Activated gamma-delta T cell treated with Interleukin-2 at 50 U/mL for 16 hours (primary cell): ENCODE measurements at regions not wholly inside any gene's neighbourhood (a gene's known extent, or its start where the extent isn't known, plus 50 kb on each side); places are given as distances from the start of the nearest gene placed in this dataset.
"Not testable (repeated sequence)": the region's sequence is repeated elsewhere in the genome, so short reads cannot be mapped to it uniquely, and the experiment has no call there.

Source experiments
- DNase-seq: peaks from one replicate; pipeline ENCODE4 v3.0.0-alpha.2; 2020

DNA sequence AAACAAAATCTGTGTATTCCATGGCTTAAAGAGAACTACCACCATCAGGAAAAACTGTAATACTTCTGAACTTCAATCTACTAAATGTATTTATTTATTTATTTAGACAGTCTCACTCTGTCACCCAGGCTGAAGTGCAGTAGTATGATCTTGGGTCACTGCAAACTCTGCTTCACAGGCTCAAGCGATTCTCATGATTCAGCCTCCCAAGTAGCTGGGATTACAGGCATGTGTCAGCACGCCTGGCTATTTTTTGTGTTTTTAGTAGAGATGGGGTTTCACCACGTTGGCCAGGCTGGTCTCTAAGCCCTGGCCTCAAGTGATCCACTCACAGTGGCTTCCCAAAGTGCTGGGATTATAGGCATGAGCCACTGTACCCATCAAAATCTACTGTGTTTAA is 202.3 kb upstream of the POU1F1 start:
- no peak for DNase-seq

DNA sequence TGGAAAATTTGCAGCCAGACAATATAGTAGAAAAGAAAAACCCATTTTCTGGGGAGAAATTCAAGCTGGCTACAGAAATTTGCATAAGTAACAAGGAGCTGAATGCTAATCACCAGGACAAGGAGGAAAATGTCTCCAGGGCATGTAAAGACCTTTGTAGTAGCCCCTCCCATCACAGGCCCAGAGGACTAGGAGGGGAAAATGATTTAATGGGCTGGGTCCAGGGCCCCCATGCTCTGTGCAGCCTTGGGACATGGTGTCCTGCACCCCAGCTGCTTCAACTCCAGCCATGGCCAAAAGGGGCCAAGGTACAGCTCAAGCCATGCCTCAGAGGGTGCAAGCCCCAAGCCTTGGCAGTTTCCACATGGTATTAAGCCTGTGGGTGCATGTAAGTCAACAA is 197.6 kb upstream of the POU1F1 start:
- no peak for DNase-seq

DNA sequence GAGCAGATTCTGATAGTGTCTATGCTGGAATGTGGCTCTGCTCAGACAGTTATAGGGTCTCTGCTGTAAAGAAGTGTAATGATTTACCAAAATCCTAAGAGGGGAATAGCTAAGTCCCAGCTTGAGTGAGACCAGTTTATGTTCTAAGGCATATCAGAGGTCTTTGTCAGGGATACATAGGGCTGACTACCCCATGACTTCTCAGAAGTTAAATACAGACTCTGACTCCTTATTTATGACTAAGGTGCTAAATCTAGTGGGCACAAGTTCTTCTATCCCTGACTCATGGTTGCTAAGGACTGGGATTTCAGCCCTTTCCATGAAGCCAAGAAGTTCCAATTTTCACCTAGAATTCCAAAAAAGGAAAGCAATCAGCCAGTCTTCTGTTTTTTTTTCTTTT is 192.6 kb upstream of the POU1F1 start:
- DNase-seq = no peak

DNA sequence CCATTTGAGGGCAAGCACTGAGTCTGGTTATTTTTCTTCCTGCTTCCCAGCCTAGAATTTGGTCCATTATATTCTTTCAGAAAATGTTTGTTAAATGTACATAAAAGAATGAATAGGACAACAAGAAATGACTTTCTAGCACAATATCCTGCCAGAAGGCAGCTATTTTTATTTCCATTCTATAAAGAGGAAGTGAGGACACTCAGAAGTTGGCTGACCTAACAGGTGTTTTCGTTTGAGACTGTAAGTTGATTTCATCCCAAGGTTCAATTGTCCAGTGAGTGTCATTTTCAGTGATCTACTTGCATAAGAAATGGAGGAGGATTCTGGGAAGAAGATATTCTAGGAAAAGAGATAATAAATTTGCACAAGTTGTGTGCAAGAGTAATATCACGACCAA is 191.9 kb upstream of the POU1F1 start:
- DNase-seq = no peak

DNA sequence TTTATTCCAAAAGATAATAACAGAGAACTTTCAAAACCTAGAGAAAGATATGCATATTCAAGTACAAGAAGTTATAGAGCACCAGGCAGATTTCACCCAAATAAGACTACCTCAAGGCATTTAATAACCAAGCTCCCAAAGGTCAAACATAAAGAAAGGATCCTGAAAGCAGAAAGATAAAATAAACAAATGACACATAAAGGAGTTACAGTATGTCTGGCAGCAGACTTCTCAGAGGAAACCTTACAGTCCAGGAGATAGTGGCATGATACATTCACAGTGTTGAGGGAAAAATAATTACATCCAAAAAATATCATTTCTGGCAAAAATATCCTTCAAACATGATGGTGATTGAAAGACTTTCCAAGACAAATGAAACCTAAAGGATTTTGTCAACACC is 185.8 kb upstream of the POU1F1 start:
- DNase-seq = no peak

DNA sequence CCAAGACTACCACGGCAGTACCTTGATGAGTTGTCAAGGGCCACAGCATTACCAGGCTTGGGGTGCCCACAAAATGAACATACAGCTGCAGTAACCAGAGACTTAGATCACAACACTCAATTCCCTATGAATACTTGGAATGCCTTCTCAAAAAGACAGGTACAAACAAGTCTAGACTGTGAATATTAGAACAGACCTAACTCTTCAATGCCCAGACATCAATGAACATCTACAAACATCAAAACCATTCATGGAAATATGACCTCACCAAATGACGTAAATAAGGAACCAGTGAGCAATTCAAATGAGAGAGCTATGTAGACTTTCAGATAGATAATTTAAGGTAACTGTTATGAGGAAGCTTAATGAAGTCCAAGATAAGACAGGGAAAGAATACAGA is 185.1 kb upstream of the POU1F1 start:
- DNase-seq = no peak

DNA sequence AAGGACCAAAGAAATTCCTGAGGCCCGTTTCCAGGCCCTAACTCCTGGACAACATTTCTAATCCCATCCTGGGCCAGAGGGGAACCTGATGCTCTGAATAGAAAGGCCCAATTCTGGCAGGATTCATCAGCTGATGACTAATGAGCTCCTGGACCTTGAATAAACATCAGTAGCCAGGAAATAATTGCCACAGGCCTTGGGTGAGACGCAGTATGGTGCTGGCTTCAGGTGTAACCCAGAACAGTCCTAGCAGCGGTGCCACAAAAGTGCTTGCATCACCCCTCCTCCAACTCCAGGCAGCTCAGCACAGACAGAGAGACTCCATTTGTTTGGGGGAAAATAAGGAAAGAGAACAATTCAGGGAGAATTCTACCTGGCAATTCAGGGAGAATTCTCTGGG is 184.7 kb upstream of the POU1F1 start:
- no peak for DNase-seq

DNA sequence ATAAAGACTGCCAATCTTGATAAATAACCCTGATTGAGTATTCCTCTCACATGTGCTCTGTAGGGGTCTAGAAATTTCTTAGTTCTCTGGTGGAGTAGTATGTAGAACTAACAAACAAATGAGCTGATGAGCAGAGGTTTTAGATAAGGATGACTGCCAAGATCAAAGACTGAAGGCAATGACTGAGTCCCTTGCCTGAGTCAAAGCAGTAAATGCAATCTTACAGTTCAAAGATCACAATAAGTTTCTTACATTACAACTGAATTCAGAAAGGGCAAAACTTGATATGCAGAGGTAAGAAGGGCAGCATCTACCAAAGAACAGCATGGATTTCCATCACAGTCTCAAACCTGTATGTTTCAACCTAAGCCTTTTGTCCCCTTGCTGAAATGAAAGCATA is 172.2 kb upstream of the POU1F1 start:
- no peak for DNase-seq

DNA sequence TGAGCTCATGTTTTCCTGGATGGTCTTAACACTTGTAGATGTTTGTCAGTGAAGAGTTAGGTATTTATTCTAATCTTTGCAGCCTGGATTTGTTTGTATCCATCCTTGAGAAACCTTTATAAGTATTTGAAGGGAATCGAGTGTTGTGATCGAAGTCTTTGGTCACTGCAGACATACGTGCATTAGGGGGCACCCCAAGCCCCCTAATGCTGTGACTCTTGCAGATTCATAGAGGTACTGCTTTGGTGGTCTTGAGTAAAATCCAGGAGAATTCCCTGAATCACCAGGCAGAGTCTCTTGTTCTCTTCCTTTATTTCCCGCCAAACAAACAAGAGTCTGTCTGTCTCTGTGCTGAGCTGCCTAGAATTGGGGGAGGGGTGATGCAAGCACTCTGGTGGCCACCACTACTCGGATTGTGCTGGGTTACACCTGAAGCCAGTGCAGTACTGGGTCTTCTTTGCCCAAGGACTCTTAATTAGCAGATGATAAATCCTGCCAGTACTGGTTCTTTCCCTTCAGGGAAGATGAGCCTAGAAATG is 170.5 kb upstream of the POU1F1 start:
- no peak for DNase-seq

DNA sequence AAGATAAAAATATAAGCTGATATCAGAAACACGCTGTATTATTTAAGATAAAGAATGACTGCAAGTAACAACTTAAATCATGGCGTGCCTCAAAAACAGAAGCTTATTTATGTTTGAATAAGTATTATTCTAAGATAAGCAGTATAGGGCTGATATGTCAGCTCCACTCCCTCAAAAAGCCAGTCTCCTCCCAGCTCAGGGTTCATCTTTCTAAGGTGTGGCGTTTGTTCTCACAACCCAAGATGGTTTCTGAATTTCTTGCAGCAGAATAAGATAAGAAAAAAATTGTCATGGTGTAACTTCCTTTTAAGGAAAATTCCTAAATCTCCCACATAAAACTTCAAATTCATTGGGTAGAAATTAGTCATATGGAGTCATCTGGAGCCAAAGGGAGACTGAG is 166.1 kb upstream of the POU1F1 start:
- no peak for DNase-seq

DNA sequence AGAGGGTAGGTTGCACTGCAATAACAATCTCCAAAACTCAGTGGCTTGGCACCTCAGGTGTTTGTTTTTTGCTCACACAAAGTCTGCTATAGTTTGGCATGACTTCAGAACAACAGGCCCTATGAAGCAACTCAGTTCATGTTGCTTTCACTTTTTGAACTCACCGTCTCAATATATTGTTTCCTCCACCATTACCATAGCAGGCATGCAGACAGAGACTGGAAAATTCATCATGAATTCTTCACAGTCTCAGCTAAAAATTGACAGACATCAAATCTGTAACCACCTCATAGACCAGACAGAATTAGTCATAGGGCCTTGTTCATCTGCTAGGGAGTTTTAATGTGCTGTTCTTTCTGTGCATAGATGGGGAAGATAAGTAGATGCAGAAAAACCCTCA is 161.4 kb upstream of the POU1F1 start:
- DNase-seq = no peak

DNA sequence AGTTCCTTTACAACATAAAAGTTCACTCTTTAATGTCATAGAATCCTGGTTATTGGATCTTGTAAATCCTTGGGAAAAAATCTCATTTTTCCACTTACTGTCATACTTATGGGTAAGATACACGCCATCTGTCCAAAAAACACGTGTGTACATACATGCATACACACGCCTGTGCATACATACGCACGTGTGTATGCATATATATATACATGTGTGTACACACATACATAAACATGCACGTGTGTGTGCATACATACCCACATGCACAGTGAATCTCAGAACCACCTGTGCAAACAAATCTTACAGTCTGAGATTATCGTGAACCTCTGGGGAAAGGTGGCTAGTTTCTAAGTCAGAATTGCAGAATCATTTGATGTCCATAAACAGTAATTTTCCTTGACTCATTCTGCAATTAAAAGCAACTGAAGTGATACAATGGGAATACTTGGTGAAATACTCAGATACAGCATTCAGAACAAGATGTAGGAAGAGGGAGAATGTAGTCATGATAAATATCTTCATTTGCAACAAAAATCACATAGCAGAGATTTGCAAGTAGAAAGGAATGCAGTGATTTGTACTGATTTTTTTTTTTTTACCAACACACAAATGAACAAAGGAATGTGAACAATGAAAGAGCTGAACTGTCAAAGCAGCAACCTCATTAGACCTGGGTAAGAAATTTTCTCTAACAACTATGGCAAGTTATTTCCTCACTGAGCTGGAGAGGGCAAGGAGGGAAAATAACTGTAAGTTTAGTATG is 160.6 kb upstream of the POU1F1 start:
- no peak for DNase-seq

DNA sequence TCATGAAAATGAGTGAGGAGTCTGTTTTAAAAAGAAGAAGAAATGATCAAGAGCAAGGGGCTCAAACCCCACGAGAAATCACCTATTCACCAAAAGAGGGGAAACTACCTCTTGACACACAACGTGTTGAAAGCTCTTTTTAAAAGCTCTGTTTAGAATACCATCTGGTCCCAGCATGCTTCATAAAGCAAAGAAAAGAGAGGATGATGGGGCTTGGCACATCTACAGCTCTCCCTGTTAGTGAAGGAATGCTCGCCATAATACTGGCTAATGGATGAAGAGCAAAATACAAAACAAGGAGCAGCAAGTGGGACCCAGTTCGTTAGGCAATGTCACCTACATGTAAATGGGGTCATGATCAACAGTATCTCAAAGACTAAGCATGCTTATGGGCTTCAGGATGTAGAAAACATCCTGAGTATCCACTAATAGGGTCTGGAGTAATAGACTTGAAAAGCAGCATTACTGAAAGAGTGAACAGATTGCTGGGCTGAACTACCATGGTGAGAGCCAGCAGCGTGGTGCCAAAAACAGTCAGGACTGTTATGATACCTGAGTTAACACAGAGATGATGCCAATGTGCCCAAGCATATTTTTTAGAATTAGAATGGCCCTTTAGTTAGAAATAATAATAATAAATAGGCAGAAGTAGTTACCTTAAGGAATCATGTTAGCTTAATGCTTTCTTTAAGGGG is 159.7 kb upstream of the POU1F1 start:
- no peak for DNase-seq

DNA sequence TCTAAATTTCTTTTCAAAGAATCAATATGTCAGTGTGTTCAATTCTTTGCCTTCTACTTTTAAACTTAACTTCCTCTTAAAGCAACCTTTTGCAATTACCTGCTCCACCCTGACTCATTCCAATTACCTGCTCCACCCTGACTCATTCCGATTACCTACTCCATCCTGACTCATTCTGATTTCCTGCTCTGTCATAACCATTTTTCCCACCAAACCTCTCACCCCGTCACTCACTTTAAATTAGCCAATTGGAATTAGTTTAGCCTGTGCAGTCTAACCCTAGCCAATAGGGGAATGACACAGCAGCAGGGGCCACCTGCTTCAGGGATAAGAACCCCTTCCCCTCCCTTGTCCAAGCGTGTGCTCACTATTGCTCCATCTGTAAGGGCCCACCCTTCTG is 157.1 kb upstream of the POU1F1 start:
- not testable (repeated sequence) for DNase-seq

DNA sequence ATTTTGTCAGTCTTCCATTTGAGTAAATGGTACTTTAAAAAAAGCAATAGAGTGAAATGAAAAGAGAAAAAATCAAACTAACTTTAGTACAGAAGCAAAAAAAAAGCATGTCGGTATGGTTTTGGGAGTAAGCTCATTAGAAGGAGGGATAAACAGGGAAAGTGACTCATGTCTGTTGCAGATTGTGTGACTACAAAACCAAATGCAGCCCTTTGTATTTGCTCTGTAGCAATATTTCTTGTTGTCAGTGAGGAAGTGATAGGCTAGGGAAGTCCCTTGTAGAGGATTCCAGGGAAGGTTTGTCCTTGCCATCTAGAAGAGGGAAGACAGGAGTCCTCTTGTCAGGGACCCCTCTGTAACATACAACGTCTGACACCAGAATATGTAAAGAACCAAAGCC is 150.5 kb upstream of the POU1F1 start:
- DNase-seq = no peak

DNA sequence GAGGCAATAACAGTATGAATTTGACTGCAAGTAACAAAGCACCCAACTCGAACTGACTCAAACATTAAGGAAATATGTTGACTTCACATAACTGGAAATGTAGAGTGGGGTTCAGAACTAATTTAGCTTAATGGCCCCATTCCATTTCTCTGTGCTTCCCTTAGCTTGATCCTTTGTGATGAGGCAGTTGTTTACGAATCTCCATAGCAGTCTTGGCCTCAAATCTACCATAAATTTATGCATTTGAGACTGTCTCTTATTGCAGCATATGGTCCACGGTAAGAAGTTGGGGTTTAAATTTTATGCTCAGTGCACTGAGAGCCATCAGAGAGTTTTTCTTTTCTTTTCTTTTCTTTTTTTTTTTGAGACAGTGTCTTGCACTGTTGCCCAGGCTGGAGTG is 148.7 kb upstream of the POU1F1 start:
- no peak for DNase-seq

DNA sequence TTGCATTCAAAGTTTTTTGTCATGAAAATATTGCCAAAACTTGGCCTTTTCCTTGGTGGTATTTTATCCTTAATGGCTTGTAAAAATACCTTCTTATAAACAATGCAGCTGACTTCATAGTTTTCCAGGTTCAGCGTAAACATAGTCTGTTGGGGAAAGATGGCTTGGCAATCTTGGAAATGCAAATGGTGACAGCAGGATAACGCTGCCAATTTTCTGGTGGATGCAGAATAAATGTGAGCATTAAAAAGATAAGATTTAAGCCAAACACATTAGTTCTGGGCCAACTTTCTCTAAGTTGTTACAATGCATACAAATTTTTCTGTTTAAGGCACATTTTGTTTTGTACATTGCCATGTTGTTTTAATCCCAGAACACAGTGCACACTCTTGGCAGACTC is 147.0 kb upstream of the POU1F1 start:
- no peak for DNase-seq

DNA sequence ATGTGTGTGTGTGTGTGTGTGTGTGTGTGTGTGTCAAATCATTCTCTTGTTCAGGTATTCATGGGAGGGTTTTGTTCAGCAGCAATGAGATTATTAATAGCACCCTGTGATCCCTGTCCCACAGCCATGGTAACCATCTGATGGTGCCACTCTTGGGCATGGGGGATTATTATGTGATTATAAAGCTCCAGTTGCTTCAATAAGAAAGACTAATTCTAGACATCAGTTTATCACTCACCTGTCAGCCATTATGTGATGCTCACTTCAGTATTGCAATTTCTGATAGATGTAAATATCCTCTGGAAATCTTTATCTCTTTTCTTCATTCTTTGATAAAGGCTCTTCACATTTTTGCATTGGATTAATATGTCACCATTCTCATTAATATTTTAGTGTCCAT is 145.9 kb upstream of the POU1F1 start:
- DNase-seq = no peak

DNA sequence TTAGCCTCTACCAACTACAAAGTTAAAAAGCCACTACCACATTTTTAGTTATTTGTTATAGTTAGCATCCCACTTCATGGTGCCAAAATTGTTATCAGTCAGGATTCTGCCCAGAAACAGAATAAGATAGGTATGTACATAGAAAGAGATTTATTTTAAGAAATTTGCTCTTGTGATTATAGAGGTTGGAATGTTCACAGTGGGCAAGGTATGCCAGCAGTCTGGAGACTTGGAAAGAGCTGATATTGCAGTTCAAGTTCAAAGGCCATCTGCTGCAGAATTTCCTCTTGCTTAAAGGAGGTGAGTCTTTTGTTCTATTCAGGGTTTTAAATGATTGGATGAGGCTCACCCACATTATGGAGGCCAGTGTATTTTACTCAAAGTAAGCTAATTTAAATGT is 143.8 kb upstream of the POU1F1 start:
- DNase-seq = no peak

DNA sequence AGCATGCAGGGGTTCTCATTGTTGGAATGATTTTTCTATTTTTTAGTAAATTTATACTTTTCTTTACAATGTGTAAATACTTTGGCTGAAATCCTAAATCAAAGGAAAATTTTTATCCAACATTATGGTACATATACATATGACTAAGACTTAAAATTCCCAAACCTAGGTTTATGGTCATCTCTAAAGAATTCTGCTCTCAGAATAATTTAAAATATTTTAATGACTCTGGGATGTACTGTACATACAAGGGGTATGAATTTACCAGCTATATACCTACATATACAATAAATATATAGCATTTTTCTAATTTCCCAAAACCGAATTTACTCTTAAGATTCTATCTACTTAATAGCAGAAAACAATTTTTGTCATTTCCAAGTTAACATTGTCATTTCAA is 137.9 kb upstream of the POU1F1 start:
- DNase-seq = no peak

DNA sequence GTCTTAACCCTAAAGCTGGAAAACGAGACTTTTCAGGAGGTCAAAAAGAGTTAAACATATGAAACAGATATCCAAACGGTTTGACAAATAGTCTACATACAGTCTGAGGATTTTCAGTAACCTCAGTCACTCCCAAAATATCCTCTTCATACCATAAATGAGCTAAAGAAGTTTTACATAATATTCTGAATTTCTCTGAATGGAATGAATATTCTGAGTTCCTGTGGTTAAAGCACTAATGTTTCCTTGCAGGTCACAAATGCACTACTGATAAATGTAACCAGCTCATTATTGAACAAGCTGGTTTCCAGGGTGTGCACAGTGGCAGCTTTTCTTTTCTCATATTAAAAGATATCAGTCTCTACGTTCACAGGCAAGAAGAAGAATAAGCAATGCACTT is 137.4 kb upstream of the POU1F1 start:
- DNase-seq = no peak

DNA sequence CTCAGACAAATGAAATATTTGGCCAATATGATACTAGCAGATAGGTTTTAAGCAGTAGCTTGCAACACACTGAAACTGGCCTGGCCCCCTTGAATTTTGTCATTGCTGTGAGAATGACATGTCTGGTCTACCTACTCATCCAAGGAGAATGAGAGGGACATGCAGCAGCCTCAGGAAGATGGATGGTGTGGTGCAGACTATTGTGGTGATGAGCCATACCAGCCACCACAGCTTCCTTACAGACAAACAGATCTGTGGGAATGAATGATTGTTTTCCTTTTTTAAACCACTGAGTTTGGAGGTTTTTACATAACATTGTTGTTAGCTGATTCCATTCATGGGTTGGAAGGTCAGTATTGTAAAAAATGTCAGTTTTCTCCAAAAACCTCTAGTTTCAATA is 133.7 kb upstream of the POU1F1 start:
- no peak for DNase-seq

DNA sequence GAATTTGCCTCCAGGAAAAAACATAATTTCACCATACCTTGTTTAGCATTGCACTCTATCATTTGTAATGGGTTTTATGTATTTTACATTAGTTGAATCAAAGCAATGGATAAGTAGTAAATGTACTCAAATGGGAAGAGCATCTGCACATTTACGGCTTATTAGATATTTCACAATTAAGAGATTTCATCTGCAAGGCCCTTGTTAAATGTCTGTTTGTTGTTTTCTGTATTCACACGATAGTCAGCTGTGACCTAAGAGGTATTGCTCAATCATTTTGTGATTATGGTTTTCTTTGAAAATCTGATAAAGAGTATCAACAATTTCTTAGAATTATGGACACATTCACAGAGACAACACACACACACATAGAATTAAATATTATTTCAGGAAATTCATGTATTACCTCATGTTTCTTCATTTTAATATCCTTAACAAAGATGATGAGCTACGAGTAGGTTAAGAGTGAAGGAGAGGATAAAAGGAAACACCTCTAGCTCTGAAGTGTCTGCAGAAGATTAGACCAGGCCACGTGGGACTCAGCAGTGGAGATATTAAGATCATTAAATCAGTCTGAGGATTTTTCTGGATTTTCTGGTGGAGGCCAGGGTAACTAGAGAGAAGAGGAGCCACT is 121.9 kb upstream of the POU1F1 start:
- DNase-seq = no peak

DNA sequence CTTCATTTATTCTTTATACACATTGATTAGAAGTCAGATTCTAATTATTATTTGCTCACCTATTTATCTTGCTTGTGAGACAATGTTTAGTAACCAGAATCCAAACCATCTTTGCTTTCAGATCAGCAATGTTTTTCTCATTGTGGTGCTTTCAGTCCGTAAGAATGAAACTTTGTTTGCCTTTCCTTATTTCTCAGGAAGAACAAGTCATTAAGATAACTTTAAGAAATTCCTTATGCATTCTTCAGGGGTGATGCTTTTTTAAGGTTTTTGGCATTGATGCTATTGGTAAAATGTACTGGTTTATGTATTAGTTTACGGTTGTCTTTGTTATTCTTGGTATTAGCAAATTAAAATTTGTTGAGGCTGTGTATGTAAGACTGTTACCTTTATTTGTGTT is 120.8 kb upstream of the POU1F1 start:
- no peak for DNase-seq
